ENCODE measurements at regions not wholly inside any gene's neighbourhood (a gene's known extent, or its start where the extent isn't known, plus 50 kb on each side); places are given as distances from the start of the nearest gene placed in this dataset.
A peak's percentile ranks its signal among the peaks of the same experiment; 100 is the strongest.

- no peak for DNase-seq
Measured at GRCh38 chr10:69741252-69741651, 60.5 kb upstream of the COL13A1 start.

GRCh38 chr10:69741671-69742355, 59.9 kb upstream of the COL13A1 start:
- DNase-seq, result no peak

- no peak for DNase-seq
Measured at GRCh38 chr10:69742356-69742695, 59.4 kb upstream of the COL13A1 start.

GRCh38 chr10:69742928-69743602, 58.6 kb upstream of the COL13A1 start:
- peak; percentile 19 to 31 for DNase-seq

GRCh38 chr10:69744971-69745370, 56.7 kb upstream of the COL13A1 start:
- no peak for DNase-seq

- DNase-seq, result no peak
Measured at GRCh38 chr10:69745698-69746097, 56.0 kb upstream of the COL13A1 start.

GRCh38 chr10:69747179-69747578, 54.5 kb upstream of the COL13A1 start:
- no peak for DNase-seq

GRCh38 chr10:69748621-69749020, 53.1 kb upstream of the COL13A1 start:
- DNase-seq, result no peak

GRCh38 chr10:69749178-69750010, 52.3 kb upstream of the COL13A1 start:
- no peak for DNase-seq

- DNase-seq, result no peak
Measured at GRCh38 chr10:69750011-69750373, 51.7 kb upstream of the COL13A1 start.

- DNase-seq, result no peak
Measured at GRCh38 chr10:69750725-69751124, 51.0 kb upstream of the COL13A1 start.

GRCh38 chr10:69751214-69751613, 50.5 kb upstream of the COL13A1 start:
- no peak for DNase-seq

Data from stimulated activated CD4-positive, alpha-beta T cell treated with anti-CD3 and anti-CD28 coated beads, Interleukin-2, amount 100 ng/mL, for 48 hours (primary cell).